Renal cortex interstitium (tissue), 11 donors: ENCODE measurements at regions not wholly inside any gene's neighbourhood (a gene's known extent, or its start where the extent isn't known, plus 50 kb on each side); places are given as distances from the start of the nearest gene placed in this dataset.

Source experiments
- DNase-seq, 11 donors: peaks; one replicate each; pipeline ENCODE4 v3.0.0-alpha.2; 2013; ENCODE audit warnings: low read depth in 9 of 11, low spot score in 4 of 11; ENCODE audit errors: extremely low read depth in 1 of 11

DNA sequence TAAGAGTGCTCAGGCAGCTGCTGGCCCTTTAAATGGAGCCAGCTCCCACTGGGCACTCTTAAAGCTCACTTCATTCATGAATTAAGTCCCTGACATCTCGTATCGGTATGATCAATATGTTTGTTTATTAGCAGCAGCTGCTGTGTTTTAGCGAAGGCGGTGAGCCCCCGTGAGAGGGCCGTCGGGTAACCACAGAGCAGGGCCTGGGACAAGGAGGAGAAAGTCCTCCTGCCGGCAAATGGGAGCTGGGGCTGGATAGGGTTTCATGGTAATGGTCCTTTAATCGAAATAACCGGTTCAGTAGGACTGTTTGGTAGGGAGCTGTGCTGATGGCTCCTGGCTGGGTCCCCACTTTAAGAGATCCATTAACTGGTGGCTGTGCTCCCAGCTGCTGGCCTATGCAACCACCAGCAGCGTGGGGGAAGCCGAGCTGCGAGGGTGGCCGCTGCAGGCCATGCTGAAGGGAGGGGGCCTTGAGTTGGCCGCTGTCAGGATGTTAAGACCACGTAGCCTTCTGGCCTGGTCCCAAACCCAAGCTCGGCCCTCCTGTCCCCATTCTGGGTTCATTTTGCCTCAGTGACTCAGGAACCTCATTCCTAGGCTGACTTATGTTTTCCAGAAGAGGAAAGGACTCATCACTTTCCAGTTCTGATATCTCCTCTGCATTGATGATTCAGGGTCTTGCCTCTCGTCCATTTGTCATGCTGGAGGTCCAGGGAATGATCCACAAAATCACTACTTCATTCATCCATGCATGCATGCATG, 67.6 kb upstream of the NTRK3 start:
- DNase-seq: no peak

DNA sequence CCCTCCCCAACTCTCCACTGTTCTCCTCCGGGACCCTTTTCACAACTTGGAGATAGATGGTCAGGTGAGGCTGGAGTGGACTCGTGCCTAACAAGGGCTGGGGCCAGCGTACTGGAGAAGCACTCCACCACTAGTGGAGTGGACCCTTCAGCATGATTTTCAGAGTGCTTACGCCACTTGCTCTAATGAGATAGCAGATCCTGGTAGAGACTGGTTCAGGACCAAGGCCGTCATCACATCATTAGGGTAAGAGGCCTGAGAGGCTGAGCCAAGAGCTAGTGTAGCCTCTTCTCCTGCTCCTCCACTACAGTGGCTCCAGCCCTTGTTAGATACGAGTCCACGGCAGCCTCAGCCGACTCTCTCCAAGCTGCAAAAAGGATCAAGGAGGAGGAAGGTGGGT, 66.9 kb upstream of the NTRK3 start:
- no peak for DNase-seq

DNA sequence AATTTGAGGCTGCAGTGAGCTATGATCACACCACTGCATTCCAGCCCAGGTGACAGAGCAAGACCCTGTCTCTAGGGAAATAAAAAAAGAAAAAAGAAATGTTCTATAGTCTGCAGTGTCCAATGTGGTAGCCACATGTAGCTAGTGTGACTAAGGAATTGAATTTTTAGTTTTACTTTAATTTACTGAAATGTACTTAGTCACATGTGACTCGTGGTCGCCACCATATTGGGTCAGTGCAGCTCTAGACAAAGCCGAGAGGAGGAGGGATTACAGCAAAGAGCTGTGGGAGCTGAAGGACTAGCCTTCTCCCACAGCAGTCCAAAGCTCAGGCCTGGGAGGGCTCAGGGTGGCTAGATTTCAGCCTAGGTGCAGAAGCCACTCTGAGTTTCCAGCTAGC, 65.9 kb upstream of the NTRK3 start:
- no peak for DNase-seq

DNA sequence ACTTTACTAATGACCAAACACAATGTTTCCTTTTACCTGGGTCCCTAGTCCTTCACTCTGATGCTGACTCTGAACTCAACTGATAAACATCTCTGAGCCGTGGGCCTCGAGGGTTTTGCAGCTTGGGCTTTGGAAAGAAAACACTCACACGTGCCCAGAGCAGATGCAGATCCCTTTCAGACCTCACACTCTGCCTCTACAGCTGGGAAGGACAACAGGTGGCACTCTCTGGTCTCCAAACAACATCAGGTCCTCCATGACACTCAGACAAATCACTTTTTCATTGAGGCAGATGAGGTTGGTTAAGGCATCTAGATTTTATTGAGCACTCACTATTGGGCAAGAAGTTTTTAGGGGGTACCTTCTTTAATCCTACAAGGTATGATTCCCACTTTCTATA, 64.7 kb upstream of the NTRK3 start:
- DNase-seq: no peak

DNA sequence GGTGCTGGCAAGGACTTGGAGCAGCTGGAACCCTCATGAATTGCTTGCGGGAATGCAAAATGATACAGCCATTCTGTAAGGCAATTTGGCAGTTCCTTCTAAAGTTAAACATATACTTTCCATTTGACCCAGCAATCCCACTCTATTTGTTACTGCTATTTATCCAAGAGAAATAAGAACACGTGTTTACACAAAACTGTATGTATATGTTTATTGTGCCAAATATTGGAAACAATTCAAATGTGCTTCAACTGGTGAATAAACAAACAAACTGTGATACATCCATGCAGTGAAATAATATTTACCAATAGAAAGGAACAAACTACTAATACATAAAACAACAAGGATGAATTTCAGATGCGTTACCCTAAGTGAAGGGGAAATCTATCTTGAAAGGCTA, 60.0 kb upstream of the NTRK3 start:
- no peak for DNase-seq

DNA sequence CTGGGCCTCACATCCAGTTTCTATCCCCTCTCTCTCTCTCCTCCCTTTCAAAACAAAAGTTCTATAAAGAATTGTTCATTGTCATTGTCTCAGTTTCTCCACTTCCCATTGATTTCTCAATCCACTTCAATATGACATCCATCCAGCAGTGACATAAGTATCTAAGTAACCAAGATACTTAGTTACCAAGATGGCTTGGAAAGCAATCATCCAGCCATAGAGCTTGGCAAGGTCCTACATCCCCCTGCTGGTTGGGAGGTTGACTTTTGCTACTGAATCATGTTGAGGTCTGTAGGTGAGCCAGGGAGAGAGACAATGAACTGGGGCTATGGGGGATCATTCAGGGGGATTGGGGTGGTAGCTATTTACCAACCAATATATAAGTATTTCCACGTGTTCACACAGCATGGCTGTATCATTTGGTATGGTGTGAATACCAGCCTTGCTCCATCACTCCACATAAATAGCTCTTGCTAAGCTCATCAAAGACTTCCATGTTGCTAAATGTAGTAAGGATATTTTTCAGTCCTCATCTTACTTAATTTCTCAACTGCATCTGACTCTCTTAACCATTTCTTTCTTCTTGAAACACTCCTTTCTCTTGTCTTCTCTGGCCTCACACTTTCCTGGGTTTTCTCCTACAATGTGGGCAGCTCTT, 58.8 kb upstream of the NTRK3 start:
- DNase-seq: no peak

DNA sequence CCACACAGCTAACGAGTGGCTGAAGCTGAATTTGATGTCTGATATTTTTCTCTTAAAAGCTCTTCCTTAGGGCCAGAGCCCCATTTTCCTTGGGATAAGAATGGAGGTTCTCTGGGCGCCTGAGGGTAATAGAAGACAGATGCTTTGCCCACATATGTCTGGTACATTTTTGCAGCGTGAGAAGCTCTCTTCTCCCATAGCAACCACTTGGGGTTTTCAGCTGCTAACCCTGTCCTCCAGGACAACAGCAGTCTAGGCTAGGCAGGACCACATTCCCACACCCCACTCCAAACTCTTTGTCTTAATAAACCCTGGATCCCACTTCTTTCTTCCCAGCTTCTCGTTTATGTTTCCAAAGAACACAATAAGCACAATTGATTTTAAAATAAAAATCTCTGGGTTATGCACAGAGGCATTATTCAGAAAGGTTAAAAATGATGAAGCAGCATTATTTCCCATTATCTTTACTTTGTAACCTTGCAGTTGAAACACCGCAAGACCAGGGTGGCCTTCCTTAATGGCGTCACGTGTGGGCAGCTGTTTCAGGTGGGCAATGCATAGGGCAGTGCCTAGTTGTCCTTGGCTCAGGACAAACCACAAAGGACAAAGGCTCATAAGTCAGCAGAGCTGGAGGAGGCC, 56.5 kb upstream of the NTRK3 start:
- no peak for DNase-seq

DNA sequence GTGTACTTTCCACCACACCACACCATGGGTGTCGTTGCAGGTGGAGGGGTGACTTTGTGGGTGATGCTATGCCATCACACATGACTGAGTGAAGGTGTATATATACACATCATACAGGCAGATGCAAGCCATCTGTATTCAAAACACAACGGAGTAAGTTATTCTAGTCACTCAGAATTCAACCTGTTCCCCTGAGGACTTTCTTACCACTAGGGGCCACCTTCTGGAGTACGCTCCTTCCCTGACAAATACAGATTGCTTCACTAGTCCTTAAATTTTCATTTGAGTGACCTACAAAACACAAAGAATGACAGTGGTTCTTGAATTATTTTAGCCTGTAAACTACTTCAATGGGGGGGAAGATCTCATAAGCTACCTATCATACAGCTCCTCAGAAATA, 52.8 kb upstream of the NTRK3 start:
- no peak for DNase-seq

DNA sequence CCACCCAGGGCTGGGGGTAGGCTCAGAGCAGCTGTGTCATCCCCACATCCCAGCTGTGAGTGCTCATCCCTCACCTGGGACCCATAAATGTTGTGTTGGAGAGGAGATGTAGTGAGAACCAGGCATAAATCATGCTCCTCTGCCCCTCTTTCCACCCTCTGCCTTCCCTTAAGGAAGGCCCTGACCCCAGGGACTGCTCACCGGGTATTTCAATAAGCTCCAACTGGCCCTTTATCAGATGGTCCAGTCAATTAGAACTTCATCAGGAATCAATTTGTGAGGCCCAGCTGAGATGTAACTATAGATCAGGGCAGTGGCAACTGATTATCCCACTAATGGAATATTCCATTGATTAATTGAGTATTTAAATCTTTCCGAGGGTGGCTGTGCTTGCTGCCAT, 50.8 kb upstream of the NTRK3 start:
- DNase-seq: no peak
